WTC11 (cell line): ENCODE measurements at regions not wholly inside any gene's neighbourhood (a gene's known extent, or its start where the extent isn't known, plus 50 kb on each side); places are given as distances from the start of the nearest gene placed in this dataset.

ENCODE experiments used
- ATAC-seq: fragments of 200-7000 bp; cut with Tn5 transposase; 2 replicates; pipeline ENCODE4 v1.10.0; 2021; ENCODE audit warnings: mild to moderate bottlenecking, moderate library complexity
- CTCF ChIA-PET: fragments of 300-600 bp; sonication (Branson Sonifier 250); formaldehyde crosslinking; loops from one replicate; lab custom pipeline; 2021; ENCODE audit warnings: antibody characterized with exemption; lab: Charles Lee
- POLR2A ChIA-PET: fragments of 350-600 bp; sonication (Branson Sonifier 250); formaldehyde crosslinking; loops from one replicate; lab custom pipeline; 2021; ENCODE audit warnings: antibody characterized with exemption; lab: Charles Lee
- DNase-seq: peaks from one replicate; pipeline ENCODE4 v3.0.0; 2021; ENCODE audit warnings: low spot score
- H3K27ac Mint-ChIP-seq: 2 replicates; pipeline ENCODE4 v1.8.0; 2021; ENCODE audit warnings: mixed read lengths
- H3K27me3 Mint-ChIP-seq: 2 replicates; pipeline ENCODE4 v1.8.0; 2021; ENCODE audit warnings: low read depth, mild to moderate bottlenecking, moderate library complexity, mixed read lengths
- H3K36me3 Mint-ChIP-seq: 2 replicates; pipeline ENCODE4 v1.8.0; 2021; ENCODE audit warnings: mixed read lengths
- H3K4me1 Mint-ChIP-seq: 2 replicates; pipeline ENCODE4 v1.8.0; 2022; ENCODE audit warnings: mixed read lengths
- H3K4me3 Mint-ChIP-seq: 2 replicates; pipeline ENCODE4 v1.8.0; 2021; ENCODE audit warnings: mild to moderate bottlenecking, moderate library complexity, mixed read lengths
- H3K9me3 Mint-ChIP-seq: 2 replicates; pipeline ENCODE4 v1.8.0; 2021; ENCODE audit warnings: mixed read lengths
- EMX1 ChIP-seq: fragments of 250-450 bp; sonication (Bioruptor Pico); IDR thresholded peaks from 2 replicates; pipeline ENCODE4 v1.8.0; 2021; ENCODE audit warnings: mild to moderate bottlenecking
- FOXJ3 ChIP-seq: sonication (generic); formaldehyde crosslinking; IDR thresholded peaks from 2 replicates; pipeline ENCODE4 v1.9.0; 2021; ENCODE audit warnings: missing genetic modification reagents, mild to moderate bottlenecking, borderline replicate concordance
- FOXK1 ChIP-seq: sonication (generic); formaldehyde crosslinking; IDR thresholded peaks from 2 replicates; pipeline ENCODE4 v1.8.0; 2022; ENCODE audit warnings: mild to moderate bottlenecking, moderate library complexity, missing genetic modification reagents
- FOXP1 ChIP-seq: sonication (generic); formaldehyde crosslinking; IDR thresholded peaks from 2 replicates; pipeline ENCODE4 v1.8.0; 2022; ENCODE audit warnings: missing genetic modification reagents, mild to moderate bottlenecking, moderate library complexity, borderline replicate concordance
- GRHL2 ChIP-seq: fragments of 250-450 bp; sonication (Bioruptor Pico); IDR thresholded peaks from 2 replicates; pipeline ENCODE4 v1.8.0; 2022; ENCODE audit warnings: mild to moderate bottlenecking, moderate library complexity; ENCODE audit not compliant: insufficient replicate concordance, severe bottlenecking
- JUN ChIP-seq: sonication (generic); formaldehyde crosslinking; IDR thresholded peaks from 2 replicates; pipeline ENCODE4 v1.8.0; 2023; ENCODE audit warnings: mild to moderate bottlenecking, missing genetic modification reagents
- NFE2L1 ChIP-seq: sonication (generic); formaldehyde crosslinking; IDR thresholded peaks from 2 replicates; pipeline ENCODE4 v1.8.1; 2023; ENCODE audit warnings: missing genetic modification reagents
- RELA ChIP-seq: sonication (generic); formaldehyde crosslinking; IDR thresholded peaks from 2 replicates; pipeline ENCODE4 v1.8.1; 2022; ENCODE audit warnings: missing genetic modification reagents, mild to moderate bottlenecking, borderline replicate concordance
- SMAD3 ChIP-seq: sonication (generic); formaldehyde crosslinking; IDR thresholded peaks from 2 replicates; pipeline ENCODE4 v1.8.0; 2022; ENCODE audit warnings: missing genetic modification reagents, mild to moderate bottlenecking, borderline replicate concordance
- ZBTB21 ChIP-seq: sonication (generic); formaldehyde crosslinking; IDR thresholded peaks from 2 replicates; pipeline ENCODE4 v1.8.1; 2023; ENCODE audit warnings: mild to moderate bottlenecking, missing genetic modification reagents, borderline replicate concordance
- ZNF263 ChIP-seq: sonication (generic); formaldehyde crosslinking; IDR thresholded peaks from 2 replicates; pipeline ENCODE4 v1.8.1; 2022; ENCODE audit warnings: low read depth, mild to moderate bottlenecking, moderate library complexity, missing genetic modification reagents
- TF ChIP-seq, protein P1 (sequence below): sonication (generic); formaldehyde crosslinking; IDR thresholded peaks from 2 replicates; pipeline ENCODE4 v1.8.1; 2023; ENCODE audit warnings: mild to moderate bottlenecking, missing genetic modification reagents, borderline replicate concordance
- TF ChIP-seq, protein P2 (sequence below): fragments of 200-600 bp; IDR thresholded peaks from 2 replicates; pipeline ENCODE4 v1.8.0; 2022; ENCODE audit warnings: antibody characterized with exemption
- TF ChIP-seq, protein P3 (sequence below): sonication (generic); formaldehyde crosslinking; IDR thresholded peaks from 2 replicates; pipeline ENCODE4 v1.8.1; 2023; ENCODE audit warnings: mild to moderate bottlenecking, missing genetic modification reagents, moderate library complexity
- TF ChIP-seq, protein P4 (sequence below): sonication (generic); formaldehyde crosslinking; IDR thresholded peaks from 2 replicates; pipeline ENCODE4 v1.8.0; 2022; ENCODE audit warnings: missing genetic modification reagents
- TF ChIP-seq, protein P5 (sequence below): sonication (generic); formaldehyde crosslinking; IDR thresholded peaks from 2 replicates; pipeline ENCODE4 v1.8.1; 2022; ENCODE audit warnings: mild to moderate bottlenecking, moderate library complexity, missing genetic modification reagents

DNA sequence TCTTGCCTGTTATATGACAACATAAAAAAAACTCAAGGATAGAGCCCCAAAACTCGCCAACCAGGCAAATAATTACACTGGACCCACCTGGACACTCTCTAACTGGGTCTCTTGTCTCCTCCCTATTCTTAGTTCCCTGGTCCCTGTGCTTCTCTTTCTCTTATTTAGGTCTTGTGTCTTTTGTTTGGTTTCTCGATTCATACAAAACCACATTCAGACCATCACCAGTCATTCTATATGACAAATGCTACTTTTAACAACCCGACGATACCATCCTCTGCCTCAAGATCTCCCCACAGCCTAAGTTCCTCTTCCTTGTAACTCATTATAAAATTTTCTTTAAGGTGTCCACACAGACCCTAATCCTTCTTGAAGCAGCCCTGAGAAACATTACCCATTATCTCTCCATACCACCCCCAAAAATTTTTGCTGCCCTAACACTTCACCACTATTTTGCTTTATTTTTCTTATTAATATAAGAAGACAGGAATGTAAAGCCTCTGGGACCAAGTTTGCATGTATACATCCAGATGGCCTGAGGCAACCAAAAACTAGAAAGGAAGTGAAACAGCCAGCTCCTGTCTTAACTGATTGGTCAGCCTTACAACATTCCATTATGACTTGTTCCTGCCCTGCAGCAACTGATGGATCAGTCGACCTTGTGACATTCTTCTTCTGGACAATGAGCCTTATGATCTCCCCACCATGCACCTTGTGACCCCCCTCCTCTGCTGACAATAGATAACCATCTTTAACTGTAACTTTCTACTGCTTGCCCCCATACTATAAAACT is 638.2 kb downstream of the AMY1C start (continued):
- TF ChIP-seq, protein P1, sequence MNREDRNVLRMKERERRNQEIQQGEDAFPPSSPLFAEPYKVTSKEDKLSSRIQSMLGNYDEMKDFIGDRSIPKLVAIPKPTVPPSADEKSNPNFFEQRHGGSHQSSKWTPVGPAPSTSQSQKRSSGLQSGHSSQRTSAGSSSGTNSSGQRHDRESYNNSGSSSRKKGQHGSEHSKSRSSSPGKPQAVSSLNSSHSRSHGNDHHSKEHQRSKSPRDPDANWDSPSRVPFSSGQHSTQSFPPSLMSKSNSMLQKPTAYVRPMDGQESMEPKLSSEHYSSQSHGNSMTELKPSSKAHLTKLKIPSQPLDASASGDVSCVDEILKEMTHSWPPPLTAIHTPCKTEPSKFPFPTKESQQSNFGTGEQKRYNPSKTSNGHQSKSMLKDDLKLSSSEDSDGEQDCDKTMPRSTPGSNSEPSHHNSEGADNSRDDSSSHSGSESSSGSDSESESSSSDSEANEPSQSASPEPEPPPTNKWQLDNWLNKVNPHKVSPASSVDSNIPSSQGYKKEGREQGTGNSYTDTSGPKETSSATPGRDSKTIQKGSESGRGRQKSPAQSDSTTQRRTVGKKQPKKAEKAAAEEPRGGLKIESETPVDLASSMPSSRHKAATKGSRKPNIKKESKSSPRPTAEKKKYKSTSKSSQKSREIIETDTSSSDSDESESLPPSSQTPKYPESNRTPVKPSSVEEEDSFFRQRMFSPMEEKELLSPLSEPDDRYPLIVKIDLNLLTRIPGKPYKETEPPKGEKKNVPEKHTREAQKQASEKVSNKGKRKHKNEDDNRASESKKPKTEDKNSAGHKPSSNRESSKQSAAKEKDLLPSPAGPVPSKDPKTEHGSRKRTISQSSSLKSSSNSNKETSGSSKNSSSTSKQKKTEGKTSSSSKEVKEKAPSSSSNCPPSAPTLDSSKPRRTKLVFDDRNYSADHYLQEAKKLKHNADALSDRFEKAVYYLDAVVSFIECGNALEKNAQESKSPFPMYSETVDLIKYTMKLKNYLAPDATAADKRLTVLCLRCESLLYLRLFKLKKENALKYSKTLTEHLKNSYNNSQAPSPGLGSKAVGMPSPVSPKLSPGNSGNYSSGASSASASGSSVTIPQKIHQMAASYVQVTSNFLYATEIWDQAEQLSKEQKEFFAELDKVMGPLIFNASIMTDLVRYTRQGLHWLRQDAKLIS (CRISPR knock-in tag) = no peak

DNA sequence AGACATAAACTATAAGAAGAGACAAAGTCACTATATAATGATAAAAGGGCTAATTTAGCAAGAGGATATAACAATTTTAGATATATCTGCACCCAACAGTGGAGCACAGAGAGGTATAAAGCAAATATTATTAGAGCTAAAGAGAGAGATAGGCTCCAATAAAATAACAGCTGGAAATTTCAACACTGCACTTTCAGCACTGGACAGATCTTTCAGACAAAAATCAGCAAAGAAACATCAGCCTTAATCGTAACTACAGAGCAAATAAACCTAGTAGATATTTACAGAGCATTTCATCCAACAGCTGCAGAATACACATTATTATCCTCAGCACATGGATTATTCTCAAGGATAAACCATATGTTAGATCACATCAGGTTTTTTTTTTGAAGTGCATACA is 642.9 kb downstream of the AMY1C start:
- ATAC-seq = no peak
- H3K9me3 Mint-ChIP-seq = peaks cover 14% of the 10 kb centered on the region
- ChIA-PET CTCF (no interaction called here), POLR2A (no interaction called here)
- DNase-seq = no peak
- no peaks in the 10 kb centered on the region for H3K4me1 Mint-ChIP-seq
- no peaks in the 10 kb centered on the region for H3K27me3 Mint-ChIP-seq
- H3K4me3 Mint-ChIP-seq = no peak overlapping the region
- H3K27ac Mint-ChIP-seq = no peak overlapping the region
- H3K36me3 Mint-ChIP-seq = no peaks in the 10 kb centered on the region
- TF ChIP-seq, protein P2, sequence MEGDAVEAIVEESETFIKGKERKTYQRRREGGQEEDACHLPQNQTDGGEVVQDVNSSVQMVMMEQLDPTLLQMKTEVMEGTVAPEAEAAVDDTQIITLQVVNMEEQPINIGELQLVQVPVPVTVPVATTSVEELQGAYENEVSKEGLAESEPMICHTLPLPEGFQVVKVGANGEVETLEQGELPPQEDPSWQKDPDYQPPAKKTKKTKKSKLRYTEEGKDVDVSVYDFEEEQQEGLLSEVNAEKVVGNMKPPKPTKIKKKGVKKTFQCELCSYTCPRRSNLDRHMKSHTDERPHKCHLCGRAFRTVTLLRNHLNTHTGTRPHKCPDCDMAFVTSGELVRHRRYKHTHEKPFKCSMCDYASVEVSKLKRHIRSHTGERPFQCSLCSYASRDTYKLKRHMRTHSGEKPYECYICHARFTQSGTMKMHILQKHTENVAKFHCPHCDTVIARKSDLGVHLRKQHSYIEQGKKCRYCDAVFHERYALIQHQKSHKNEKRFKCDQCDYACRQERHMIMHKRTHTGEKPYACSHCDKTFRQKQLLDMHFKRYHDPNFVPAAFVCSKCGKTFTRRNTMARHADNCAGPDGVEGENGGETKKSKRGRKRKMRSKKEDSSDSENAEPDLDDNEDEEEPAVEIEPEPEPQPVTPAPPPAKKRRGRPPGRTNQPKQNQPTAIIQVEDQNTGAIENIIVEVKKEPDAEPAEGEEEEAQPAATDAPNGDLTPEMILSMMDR = no peak
- TF ChIP-seq, protein P3, sequence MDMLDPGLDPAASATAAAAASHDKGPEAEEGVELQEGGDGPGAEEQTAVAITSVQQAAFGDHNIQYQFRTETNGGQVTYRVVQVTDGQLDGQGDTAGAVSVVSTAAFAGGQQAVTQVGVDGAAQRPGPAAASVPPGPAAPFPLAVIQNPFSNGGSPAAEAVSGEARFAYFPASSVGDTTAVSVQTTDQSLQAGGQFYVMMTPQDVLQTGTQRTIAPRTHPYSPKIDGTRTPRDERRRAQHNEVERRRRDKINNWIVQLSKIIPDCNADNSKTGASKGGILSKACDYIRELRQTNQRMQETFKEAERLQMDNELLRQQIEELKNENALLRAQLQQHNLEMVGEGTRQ = no peak
- no peak for TF ChIP-seq FOXP1
- TF ChIP-seq, protein P4, sequence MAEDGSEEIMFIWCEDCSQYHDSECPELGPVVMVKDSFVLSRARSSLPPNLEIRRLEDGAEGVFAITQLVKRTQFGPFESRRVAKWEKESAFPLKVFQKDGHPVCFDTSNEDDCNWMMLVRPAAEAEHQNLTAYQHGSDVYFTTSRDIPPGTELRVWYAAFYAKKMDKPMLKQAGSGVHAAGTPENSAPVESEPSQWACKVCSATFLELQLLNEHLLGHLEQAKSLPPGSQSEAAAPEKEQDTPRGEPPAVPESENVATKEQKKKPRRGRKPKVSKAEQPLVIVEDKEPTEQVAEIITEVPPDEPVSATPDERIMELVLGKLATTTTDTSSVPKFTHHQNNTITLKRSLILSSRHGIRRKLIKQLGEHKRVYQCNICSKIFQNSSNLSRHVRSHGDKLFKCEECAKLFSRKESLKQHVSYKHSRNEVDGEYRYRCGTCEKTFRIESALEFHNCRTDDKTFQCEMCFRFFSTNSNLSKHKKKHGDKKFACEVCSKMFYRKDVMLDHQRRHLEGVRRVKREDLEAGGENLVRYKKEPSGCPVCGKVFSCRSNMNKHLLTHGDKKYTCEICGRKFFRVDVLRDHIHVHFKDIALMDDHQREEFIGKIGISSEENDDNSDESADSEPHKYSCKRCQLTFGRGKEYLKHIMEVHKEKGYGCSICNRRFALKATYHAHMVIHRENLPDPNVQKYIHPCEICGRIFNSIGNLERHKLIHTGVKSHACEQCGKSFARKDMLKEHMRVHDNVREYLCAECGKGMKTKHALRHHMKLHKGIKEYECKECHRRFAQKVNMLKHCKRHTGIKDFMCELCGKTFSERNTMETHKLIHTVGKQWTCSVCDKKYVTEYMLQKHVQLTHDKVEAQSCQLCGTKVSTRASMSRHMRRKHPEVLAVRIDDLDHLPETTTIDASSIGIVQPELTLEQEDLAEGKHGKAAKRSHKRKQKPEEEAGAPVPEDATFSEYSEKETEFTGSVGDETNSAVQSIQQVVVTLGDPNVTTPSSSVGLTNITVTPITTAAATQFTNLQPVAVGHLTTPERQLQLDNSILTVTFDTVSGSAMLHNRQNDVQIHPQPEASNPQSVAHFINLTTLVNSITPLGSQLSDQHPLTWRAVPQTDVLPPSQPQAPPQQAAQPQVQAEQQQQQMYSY (CRISPR knock-in tag) = no peak
- no peak for TF ChIP-seq FOXJ3 (CRISPR knock-in tag)
- TF ChIP-seq GRHL2 (CRISPR knock-in tag) = no peak
- no peak for TF ChIP-seq RELA (CRISPR knock-in tag)
- TF ChIP-seq SMAD3 (CRISPR knock-in tag) = no peak
- no peak for TF ChIP-seq JUN (CRISPR knock-in tag)
- no peak for TF ChIP-seq FOXK1
- TF ChIP-seq ZBTB21 (CRISPR knock-in tag) = no peak
- TF ChIP-seq NFE2L1 = no peak
- no peak for TF ChIP-seq EMX1 (CRISPR knock-in tag)
- no peak for TF ChIP-seq ZNF263 (CRISPR knock-in tag)
- TF ChIP-seq, protein P5, sequence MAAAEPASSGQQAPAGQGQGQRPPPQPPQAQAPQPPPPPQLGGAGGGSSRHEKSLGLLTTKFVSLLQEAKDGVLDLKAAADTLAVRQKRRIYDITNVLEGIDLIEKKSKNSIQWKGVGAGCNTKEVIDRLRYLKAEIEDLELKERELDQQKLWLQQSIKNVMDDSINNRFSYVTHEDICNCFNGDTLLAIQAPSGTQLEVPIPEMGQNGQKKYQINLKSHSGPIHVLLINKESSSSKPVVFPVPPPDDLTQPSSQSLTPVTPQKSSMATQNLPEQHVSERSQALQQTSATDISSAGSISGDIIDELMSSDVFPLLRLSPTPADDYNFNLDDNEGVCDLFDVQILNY (CRISPR knock-in tag) = no peak
- TF ChIP-seq, all 79 proteins: peak for 0
